ENCODE measurements at regions not wholly inside any gene's neighbourhood (a gene's known extent, or its start where the extent isn't known, plus 50 kb on each side); places are given as distances from the start of the nearest gene placed in this dataset.

GRCh38 chr6:134442073-134442472 lies 124.2 kb upstream of the SGK1 start:
- no peak for TF ChIP-seq ZNF565 (CRISPR knock-in tag; conservative IDR thresholded peaks at IDR 0.05; ENCODE audit: low read depth)
- TF ChIP-seq, protein P1, sequence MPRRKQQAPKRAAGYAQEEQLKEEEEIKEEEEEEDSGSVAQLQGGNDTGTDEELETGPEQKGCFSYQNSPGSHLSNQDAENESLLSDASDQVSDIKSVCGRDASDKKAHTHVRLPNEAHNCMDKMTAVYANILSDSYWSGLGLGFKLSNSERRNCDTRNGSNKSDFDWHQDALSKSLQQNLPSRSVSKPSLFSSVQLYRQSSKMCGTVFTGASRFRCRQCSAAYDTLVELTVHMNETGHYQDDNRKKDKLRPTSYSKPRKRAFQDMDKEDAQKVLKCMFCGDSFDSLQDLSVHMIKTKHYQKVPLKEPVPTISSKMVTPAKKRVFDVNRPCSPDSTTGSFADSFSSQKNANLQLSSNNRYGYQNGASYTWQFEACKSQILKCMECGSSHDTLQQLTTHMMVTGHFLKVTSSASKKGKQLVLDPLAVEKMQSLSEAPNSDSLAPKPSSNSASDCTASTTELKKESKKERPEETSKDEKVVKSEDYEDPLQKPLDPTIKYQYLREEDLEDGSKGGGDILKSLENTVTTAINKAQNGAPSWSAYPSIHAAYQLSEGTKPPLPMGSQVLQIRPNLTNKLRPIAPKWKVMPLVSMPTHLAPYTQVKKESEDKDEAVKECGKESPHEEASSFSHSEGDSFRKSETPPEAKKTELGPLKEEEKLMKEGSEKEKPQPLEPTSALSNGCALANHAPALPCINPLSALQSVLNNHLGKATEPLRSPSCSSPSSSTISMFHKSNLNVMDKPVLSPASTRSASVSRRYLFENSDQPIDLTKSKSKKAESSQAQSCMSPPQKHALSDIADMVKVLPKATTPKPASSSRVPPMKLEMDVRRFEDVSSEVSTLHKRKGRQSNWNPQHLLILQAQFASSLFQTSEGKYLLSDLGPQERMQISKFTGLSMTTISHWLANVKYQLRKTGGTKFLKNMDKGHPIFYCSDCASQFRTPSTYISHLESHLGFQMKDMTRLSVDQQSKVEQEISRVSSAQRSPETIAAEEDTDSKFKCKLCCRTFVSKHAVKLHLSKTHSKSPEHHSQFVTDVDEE (CRISPR knock-in tag; IDR thresholded peaks at IDR 0.05) = no peak
- TF ChIP-seq, protein P2, sequence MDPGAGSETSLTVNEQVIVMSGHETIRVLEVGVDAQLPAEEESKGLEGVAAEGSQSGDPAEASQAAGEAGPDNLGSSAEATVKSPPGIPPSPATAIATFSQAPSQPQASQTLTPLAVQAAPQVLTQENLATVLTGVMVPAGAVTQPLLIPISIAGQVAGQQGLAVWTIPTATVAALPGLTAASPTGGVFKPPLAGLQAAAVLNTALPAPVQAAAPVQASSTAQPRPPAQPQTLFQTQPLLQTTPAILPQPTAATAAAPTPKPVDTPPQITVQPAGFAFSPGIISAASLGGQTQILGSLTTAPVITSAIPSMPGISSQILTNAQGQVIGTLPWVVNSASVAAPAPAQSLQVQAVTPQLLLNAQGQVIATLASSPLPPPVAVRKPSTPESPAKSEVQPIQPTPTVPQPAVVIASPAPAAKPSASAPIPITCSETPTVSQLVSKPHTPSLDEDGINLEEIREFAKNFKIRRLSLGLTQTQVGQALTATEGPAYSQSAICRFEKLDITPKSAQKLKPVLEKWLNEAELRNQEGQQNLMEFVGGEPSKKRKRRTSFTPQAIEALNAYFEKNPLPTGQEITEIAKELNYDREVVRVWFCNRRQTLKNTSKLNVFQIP (CRISPR knock-in tag; IDR thresholded peaks at IDR 0.05; ENCODE audit: borderline replicate concordance, low read depth) = no peak
- no peak for TF ChIP-seq ZNF70 (CRISPR knock-in tag; IDR thresholded peaks at IDR 0.05)
- TF ChIP-seq ARNTL (CRISPR knock-in tag; IDR thresholded peaks at IDR 0.05; ENCODE audit: borderline replicate concordance, low read depth) = no peak
- TF ChIP-seq, protein P3, sequence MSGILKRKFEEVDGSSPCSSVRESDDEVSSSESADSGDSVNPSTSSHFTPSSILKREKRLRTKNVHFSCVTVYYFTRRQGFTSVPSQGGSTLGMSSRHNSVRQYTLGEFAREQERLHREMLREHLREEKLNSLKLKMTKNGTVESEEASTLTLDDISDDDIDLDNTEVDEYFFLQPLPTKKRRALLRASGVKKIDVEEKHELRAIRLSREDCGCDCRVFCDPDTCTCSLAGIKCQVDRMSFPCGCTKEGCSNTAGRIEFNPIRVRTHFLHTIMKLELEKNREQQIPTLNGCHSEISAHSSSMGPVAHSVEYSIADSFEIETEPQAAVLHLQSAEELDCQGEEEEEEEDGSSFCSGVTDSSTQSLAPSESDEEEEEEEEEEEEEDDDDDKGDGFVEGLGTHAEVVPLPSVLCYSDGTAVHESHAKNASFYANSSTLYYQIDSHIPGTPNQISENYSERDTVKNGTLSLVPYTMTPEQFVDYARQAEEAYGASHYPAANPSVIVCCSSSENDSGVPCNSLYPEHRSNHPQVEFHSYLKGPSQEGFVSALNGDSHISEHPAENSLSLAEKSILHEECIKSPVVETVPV (CRISPR knock-in tag; IDR thresholded peaks at IDR 0.05) = no peak
- no peak for TF ChIP-seq PATZ1 (CRISPR knock-in tag; IDR thresholded peaks at IDR 0.05; ENCODE audit: borderline replicate concordance)
- no peak for TF ChIP-seq BACH2 (CRISPR knock-in tag; IDR thresholded peaks at IDR 0.05; ENCODE audit: borderline replicate concordance)

Measured in SK-N-SH treated with all-trans-retinoic acid at 6 μM for 48 hours (cell line).